ENCODE measurements at regions not wholly inside any gene's neighbourhood (a gene's known extent, or its start where the extent isn't known, plus 50 kb on each side); places are given as distances from the start of the nearest gene placed in this dataset.

DNA sequence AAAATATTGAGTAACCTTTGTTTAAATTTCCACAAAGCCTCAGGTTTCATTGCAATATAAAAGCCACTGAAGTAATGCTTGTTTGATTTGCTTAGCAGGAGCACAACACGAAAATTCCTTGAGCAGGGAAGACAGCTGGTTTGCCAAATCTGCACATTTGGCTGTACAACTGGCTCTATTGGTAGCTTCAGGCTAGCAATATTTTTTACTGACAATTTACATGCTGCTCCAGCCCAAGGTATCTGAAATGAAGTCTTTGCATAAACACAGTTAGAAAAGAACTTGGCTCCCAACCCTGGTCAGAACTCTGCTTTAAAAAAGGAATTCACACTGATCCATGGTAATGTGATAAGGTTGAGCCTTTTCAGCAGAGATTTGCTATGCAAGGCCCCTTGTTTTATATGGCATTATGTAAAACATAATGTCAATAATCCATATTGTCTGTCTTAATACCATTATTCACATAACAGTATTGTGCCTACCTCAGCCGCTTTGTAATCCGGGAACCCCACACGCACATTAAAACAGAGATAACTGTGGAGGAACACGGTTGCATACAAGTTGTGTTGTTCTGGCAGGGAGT, 55.7 kb upstream of the CHL1 start:
- DNase-seq, result no peak

Data from NCI-H1048 (cell line).